T-helper 2 cell (primary cell): ENCODE measurements at regions not wholly inside any gene's neighbourhood (a gene's known extent, or its start where the extent isn't known, plus 50 kb on each side); places are given as distances from the start of the nearest gene placed in this dataset.

Experiments used
- DNase-seq, 5 experiments: peaks; one replicate each; pipeline versions ENCODE4 v3.0.0 to v3.0.0-alpha.2; 2012 to 2022

DNA sequence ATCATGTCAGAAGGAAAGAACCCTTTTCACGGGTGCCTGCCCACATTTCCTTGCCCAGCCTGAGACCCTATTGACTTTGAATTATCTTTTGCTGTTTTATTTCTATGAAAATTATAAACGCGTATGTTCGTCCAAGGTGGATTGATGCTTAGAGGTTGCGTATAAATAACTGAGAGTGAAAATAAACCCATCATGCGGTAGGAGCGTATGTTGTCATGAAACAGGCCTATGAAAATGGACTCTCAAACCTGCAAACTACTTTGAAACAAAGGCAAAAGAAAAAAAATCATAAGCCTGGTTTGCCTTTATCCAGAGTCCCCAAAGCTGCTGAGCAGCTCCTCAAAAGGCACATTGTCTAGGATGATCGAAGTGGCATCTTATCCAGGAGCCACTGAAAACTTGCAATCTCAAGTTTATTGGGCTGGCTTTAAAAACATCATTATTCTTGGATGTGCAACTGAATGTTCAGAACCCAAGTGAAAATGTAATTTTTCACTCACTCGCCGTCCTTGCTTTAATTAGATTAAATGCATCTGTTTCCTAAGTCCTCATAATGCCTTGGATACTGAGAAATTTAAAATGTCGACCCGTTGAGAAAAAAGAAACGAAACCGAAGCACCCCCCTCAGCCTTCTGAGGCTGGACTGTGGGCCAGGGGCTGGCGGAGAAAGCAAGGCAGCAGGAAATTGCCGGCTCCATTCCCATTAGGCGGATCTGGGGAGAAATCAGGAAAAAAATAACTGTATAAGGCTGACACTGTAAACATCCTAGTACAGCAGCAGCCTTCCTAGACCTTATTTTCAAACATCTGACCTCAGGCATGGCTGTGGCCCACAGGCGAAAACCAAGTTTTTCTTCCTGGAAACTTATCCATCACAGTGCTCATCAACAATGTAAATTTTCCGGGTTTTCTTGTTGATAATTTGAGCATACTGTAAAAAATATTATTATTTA lies 82.9 kb upstream of the PPARA start:
- no peak for DNase-seq

DNA sequence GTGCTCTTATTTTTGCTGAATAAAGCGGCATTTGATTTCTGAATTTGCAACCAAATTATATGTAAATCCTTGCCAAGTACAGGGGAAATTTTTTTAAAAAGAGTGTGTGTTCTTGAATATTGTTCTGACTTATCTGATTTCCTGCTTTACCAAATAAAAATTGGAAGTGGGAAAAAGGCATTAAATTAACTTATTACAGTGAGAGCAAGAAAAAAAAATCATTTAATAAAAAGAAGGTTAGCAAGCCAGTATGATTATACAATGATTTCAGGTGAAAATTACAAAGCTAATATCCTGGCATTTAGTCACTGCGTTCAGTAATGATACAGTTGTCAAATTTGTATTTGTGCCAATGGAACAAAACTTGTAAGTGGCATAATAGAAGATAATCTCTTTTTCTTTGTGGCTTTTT lies 82.1 kb upstream of the PPARA start:
- no peak for DNase-seq

DNA sequence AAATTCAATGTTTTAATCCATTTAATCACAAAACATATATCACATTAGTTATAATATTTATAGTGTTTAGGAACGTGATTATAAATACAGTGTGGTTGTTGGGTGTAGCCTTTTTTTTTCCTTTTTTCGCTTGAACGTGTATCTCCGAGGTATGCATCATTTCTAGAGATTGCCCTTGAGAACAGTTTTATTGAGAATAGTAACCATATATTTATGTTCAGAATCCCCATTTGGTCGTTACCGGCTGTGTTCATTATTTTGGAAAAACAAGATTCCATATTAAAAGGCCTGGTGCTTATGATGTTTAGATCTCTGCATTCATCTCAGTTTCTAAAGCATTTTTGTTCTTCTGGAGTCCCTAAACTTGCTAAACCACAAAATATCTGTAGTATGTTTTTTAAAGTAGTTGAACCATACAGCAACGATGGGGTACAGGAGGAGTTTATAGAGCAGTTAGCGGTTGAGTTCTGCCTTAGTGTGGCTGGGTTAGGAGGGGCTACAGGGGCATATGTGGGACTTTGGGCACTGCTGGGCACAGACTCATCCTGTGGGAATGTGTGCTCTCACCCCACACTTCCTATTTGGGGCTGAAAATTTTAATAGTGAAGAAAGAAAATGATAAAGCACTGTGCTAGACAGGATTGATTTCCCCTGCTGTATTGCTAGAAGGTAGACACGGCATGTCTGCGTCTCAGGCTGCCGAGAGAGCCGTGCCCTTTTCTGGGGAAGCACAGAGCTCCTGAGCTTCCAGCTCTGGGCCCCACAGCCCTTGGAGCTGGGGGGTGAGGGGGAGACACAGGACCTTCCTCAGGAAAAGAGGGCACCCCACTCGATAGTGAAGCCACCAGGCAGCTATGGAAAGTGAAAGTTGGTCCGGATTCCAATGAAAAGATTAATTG lies 81.5 kb upstream of the PPARA start:
- no peak for DNase-seq

DNA sequence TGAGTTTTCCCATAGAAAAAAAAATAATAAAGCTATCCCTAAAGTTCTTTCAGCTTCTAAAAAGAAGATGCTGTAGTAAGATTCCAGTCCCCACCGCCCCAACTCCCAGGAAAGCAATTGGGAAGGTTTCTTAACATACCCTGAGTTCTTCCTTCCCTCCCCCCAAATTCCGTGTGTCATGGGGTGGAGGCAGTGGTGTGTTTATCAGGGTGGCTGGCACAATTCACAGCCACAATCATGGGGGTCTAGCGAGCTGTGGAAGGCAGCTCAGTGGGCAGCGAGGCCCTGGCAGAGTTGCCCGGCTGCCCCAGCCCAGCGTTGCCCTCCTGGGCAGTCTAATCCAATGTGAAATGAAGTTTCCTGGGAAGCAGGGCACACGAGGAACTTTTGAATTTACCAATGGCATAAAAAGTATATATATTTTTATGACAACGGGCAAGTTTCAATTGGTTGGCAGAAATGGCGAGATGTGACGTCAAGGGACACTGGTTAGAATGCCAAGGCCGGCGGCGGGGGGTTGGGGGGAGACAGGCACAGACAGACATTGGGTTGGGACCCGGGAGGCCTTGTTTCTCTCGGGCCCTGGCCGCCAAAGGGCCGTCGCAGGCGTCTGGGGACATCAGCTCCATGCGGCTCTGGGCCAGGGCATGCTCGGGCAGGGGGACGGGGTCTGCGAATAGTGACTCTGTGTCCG lies 80.7 kb upstream of the PPARA start:
- DNase-seq: peak in 1 of 5 experiments; percentile 68

DNA sequence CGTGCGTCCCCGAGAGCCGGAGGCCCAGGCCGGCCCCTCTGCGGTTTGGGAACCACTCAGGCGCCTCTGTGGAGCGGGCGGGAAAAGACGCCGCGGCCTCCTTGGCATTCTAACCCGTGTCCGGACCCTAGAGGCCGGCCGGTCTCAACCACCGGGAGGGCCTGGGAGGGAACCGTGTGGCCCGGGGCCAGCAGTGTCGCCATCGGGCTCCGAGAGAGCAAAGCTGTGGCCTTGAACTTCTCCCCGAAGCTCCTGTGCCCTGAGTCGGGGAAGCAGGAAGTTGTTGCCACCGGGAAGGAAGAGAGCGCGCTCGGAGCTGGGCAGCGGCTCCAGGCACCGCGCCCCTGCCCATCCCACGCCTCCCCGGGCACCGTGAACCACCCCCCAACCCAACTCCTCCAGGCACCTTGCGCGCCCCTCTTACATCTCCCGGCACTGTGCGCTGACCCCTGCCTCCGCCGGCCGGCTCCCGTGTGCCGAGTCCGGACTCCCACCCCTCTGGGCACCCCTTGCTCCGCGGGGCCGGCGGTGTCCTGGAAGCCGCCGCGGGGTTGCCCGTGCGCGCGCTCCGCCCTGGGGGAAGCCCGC lies 80.0 kb upstream of the PPARA start:
- peak in 2 of 5 experiments; percentile 3 to 45 for DNase-seq

DNA sequence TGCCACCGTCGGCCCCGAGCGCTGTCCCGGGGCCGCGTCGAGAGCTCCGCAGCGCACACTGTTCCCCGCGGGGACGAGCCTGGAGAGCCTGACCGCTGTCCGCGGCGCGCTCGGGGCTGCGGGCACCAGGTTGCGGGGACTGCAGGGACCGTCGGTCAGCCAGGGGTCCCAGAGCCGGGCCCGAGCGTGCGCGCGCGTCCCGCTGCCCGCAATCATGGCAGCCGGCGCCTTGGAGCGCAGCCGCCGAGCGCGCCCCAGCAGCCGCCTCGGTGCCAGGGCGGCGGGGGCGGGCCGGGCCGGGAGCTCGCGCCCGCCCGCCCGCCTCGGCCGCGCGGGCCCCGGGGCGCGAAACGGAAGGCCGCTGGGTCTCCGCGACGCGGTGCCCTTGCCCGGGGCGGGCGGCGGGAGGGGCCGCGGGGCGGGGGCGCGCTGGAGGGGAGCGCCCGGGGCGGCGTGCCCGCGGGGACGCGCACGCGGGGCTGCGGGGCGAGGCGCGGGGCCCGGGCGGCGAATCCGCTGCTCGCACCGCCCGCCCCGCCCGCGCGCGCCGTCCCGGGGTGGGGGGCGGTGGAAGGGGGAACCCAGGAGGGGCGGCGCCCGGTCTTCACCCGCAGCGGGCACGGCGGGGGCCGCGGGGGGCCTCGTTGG lies 79.4 kb upstream of the PPARA start:
- peak in 3 of 5 experiments; percentile 17 to 80 (median 26) for DNase-seq

DNA sequence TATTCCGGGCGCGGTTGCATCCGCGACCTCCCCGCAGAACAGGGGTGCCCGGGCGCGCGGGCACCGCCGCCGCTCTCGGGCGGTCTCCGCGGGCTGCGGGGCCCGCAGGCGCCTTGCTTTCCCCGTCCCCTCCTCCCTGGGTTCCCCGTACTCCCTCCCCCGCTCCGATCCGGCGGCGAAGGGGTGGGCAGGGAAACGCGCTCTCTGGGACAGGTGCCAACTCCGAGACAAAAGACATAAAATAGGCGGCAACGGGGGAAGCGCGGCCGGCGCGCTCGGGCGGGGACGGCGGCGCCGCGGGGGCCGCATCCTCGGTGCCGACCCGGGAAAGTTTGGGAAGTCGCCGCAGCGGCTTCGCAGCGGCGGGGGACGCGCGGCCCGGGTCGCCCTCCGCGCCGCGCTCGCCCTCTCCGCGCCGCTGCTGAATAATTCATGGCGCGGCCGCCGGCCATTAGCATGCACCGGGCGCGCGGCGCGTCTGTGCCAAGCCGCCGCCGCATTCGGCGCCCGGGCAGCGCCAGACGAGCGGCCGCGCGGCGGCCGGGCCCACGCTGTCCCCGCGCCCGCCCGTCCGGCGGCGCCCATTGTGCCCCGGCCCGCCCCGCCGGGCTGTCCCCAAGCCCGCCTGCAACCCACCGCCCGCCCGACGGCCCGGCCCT lies 78.7 kb upstream of the PPARA start:
- DNase-seq: peak in 4 of 5 experiments; percentile 26 to 64 (median 32)

DNA sequence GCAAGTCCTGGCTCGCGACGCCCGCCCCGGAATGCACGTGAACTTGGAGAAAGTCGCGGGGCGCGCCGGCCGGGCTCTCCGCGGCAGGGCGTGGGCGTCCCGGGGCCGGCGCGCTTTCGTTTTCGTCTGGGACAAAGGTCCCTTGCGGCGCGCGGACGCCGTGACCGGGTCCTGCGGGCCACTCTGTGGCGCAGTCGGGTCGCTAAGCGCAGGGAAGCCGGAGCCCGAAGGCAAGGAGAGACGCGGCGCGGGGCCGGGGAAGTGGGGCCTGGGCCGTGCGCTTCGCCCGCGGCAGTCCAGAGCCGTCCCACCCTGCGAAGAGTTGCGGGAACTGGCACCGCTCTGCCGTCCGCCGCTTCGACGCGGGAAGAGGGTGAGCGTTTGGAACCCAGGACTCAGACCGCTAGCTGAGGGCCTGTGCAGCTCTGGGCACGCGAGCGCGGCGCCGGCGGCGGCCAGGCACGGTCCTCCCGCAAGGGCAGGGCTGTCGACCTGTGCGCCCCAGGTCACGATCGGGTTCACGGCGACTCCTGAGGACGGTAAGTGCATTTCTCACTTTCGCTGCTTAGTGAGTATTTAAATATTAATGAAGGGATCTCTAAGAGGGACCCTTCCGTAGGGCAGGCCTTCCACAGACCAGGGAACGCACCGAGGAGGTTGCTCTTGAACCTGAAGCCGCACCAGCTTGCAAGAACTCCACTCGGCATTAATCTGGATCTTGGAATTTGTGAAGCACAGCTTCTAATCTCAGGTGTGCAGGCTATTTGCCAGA lies 78.0 kb upstream of the PPARA start:
- DNase-seq: peak in 2 of 5 experiments; percentile 15 to 57

DNA sequence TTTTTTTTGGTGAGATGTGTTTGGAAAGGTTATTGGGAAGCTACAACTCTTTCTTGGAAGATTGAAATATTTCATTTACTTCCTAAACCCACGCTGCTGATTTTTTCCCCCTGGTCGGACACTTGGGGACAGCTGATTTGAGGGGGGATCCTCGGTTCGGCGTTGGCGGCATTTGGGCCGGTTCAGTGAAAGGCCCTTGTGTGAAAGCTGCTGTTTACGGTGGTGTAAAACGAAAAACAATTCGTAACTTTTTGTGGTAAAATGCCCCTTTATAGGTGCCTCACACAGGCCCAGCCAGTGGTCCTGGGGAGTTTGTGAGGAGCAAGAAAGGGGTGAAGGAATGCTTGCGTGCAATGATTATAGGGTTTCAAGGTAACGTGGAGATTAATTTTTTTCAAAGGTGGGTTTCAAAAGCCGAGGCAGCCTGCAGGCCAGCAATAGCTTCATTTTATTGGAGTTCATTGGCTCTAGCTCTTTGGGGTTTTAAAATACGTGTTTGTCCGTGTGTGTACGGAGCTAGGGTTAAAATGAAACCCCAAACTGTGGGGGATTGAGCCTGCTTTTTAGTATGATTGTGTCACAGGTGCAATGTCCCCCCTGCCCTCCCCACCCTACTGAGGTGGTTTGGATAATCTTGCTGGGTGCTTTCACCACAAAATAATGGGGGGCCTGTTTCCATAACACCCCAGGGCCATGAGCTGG lies 77.2 kb upstream of the PPARA start:
- DNase-seq: no peak

DNA sequence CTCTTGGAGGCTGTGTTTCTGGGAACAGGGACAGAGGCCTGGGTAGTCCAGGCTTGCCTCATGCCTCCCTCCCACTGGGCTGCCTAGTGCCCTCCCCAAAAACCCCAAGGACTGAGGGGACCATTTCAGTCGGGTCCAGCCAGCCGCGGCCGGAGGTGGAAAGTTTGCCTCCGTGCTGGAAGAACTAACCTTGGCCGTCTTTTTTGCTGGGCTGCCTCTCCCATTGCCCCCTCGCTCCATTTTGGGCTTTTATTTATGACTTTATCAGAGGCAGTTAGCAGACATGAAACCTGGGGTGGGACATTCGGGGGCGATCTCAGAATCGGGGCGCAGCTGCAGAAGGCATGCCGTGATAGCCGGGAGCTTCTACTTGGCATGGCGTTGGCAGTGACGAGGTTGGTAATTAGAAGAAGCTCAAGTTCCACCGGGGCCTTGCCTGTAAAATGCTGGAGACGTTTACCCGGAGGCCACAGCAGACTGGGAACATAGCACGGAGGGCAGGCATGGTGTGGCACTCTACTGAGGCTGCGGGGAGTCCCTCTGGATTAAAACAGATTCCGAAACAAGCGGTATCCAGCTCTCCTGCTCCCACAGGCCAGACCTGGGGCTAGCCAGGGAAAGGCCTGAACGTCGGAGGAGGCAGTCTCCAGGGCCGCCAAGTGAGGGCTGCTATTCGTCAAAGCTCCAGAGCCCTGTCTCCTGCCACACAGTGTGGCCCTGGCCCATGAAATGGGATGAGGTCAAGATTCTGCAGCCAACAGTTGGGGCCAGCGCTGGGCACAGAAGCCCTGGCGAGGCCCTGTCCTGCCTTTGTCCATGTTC lies 76.4 kb upstream of the PPARA start:
- DNase-seq: no peak

DNA sequence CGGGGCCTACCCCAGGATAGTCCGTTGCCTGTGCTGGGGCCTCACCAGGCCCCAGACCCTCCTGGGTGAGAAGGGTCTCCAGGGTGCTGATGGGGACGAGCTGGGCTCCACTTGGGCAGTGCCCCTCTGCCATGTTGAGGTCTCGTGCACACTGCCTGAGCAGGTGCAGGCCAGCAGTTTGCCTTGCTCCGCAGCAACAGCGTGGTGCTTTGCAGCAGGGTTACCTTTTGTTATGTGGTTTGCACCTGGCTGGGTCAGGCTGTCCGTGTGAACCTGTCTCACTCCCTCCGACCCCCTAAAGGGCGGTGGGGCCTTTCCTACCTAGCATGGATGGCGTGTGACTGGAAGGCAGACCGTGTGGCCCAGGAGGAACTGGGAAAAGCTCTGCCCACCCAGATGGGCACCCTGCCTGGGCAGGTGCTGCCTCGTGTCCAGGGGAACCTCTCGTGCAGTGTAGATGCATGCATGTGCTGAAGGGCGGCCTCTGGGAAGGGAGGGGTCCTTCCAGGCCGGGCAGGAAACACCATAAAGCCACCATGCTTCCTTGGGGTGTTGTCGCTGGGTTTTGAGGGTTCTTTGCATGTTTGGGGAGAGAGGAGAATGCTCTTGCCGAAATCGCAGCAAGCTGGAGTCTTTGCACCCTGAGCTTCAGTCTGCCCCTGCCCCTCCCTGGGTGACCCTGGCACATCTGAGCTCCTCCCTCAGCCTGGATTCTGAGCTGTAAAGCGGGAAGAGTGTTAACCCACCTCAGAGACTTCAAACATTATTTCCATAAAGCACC lies 75.4 kb upstream of the PPARA start:
- DNase-seq: no peak

DNA sequence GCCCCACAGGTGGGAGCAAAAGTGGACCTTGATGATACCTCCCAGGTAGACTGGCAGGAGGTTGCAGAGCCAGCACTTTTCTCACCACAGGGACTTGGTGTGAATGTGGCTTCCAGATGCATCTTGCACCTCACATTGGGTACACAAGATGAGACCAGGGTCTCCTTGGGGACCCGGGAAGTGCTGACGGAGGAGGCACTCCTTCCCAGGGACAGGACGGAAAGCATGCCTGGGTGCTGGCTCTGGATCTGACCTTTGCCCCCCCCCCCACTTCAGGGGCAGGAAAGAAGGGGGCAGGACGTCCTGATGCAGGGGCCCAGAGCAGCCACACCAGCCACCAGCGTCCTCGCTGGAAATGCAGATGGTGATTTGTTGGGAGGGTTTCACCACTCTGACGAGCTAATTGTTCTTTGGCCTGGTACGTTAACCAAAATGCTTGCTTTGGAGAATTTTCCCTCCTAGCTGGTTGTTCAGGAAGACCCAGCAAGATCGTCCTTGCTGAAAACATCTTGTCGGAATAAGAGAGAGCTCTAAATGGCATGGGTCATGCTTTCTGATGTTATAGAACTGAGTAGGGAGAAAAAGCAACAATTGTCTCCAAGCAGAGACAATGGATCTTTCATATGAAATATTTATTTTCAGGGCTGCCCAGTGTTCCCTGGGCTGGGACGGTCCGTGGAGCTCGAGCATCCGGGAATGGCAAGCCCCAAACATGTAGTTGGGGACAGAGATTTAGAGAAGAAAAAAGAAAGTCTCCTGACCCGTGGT lies 74.4 kb upstream of the PPARA start:
- no peak for DNase-seq

DNA sequence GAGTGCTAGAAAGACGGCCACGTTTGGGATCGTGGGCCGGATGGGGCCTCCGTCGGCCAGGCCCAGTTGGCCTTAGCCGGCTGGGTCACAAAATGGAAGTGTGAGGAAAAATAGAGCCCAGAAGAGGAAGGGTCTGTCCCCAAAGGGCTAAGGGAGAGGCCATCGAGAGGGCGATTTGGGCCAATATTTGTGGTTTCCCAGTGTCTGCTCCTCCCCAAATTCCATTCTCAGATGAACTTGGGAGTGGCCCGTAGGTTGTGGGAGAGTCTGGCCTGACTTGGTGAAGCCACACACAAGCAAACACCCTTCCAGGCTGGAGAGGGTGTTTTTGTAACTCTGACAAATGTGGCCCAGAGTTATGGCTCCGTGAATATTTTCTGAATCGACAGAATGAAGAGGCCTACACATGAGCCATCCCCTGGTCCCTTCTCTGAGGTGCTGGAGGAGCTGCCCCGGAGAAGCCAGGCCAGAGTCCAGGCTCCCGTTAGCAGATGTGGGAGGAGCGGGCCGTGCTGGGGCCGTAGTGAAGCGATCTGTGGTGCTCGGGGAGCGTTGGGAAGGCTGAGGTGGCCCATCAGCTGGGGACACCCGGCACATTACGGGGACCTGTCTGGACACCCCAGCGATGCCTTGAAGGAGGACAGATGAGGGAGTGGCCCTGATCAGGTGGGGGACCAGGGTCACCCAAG lies 73.5 kb upstream of the PPARA start:
- peak in 1 of 5 experiments; percentile 0 for DNase-seq

DNA sequence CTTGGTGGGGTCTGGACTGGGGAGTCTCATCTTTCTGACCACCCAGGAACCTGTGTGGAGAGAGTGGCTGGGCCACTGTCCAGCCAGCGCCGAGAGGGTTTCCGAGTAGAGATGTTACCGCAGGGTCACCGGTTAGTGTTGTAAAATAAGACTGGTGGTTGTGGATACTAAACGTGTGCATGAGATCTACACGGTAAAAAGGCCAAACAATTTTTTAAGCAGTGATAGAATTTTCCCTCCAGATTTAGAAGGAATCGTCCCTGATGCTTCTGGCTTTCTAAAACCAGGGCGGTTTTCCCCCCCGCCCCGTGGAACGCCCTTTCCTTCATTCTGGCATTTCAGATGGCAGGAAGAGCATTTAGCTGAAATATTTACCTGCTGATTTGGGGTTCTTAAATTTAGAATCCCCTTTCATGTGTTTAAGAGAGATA lies 72.6 kb upstream of the PPARA start:
- DNase-seq: no peak

DNA sequence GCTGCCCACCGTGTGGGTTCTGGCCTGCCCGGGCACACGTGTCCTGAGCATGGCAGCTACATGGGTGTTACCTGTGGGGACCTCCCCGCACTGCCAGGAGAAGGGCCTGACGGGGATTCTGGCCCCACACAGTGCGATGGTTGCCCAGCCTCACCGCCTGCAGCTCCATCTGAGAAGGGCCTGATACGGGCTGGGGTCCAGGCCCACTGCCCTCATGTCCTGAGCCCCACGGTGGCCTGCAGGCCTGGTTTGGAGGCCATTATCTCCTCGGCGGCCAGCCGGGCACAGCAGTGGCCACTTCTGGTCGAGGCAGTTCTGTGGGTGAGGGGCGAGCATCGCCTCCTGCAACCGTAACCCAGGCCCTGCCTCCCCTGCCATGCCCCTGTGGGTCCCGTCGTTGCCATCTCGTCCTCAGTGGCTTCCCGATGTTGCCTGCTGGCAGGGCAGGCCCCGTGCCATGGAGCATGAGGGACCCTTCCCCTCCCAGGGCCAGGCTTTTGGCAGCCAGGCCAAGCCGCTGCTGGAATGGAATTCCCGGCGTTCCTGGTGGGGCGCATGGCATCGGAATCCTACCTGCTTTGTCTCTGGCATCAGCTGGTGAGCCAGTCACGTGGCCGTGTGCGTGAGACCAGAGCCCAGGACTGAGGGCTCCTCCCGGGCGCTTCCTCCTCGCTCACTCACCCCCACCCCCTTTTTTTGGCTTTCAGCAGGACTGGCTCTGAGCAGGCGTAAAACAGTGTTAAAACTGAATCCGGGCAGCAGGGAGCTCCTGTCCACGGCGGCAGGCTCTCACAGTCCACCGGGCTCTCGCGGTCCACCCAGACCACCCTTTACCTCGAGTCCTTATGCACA lies 71.9 kb upstream of the PPARA start:
- no peak for DNase-seq
